NCI-H2171 treated with DMSO at 0.1 percent for 48 hours (cell line): ENCODE measurements at regions not wholly inside any gene's neighbourhood (a gene's known extent, or its start where the extent isn't known, plus 50 kb on each side); places are given as distances from the start of the nearest gene placed in this dataset.
A peak's percentile ranks its signal among the peaks of the same experiment; 100 is the strongest.
"Not testable (repeated sequence)": the region's sequence is repeated elsewhere in the genome, so short reads cannot be mapped to it uniquely, and the experiment has no call there.

Source experiments
- DNase-seq: peaks from one replicate; lab custom pipeline; 2025; lab: John Stamatoyannopoulos, UW

DNA sequence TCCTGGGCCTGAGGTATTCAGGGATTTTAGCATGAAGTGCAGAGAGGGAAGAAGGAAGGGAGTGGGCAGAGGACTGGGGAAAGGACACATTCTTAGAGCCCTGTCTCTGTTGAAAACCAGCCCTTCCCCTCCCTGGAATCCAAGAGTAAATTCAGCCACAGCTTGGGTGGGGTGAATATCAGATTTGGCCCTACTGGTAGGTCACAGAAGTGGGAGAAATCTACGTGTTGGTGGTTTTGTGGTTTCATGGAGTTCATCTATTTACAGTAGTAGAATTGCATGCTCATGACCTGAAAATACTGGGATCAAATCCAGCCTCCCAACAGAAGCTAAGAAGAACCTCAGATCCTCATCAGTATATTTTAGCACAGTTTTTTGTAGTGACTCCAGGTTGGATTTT lies 404.4 kb downstream of the BMP2 start:
- DNase-seq: no peak

DNA sequence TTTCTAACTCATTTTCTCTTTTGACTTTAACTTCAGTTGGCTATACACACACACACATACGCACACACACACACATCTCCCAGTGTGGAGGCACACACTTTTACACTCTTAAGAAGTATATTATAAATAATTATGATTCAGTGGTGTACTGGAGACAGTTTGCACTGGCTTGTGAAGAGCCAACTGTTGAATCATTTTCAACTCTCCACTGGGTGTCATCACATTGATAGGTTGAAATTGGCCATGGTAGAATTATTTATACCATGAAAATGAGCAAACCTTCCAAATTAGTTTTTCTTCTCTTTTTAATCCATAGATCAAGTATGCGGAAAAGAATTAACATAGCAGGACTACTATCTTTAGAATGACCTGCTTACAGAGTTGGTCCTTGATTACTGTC lies 407.1 kb downstream of the BMP2 start:
- DNase-seq: no peak

DNA sequence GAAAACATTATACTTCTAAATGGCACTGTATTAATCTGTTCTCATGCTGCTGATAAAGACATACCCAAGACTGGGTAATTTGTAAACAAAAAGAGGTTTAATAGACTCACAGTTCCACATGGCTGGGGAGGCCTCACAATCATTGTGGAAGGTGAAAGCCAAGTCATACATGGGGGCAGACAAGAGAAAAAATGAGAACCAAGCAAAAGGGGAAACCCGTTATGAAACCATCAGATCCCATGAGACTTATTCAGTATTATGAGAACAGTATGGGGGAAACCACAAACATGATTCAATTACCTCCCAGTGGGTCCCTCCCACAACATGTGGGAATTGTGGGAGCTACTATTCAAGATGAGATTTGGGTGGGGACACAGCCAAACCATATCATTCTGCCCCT lies 408.3 kb downstream of the BMP2 start:
- not testable (repeated sequence) for DNase-seq

DNA sequence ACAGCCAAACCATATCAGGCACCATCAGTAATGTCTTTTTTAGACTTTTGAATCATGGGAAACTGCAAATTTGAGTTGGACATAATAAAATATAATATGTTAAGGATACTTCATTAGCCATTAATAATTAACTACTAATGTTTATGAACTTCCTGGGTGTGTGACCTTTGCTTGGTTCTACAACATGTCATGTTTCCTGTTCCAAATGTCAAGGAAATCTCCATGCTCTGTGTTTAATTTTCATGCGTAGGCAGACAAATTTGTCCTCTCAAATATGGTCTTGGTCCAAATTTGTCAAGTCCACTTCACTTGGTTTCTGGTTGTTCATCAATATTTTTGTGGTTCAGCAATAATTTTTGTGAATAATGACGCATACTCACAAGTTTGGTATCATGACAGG lies 410.5 kb downstream of the BMP2 start:
- DNase-seq: no peak

DNA sequence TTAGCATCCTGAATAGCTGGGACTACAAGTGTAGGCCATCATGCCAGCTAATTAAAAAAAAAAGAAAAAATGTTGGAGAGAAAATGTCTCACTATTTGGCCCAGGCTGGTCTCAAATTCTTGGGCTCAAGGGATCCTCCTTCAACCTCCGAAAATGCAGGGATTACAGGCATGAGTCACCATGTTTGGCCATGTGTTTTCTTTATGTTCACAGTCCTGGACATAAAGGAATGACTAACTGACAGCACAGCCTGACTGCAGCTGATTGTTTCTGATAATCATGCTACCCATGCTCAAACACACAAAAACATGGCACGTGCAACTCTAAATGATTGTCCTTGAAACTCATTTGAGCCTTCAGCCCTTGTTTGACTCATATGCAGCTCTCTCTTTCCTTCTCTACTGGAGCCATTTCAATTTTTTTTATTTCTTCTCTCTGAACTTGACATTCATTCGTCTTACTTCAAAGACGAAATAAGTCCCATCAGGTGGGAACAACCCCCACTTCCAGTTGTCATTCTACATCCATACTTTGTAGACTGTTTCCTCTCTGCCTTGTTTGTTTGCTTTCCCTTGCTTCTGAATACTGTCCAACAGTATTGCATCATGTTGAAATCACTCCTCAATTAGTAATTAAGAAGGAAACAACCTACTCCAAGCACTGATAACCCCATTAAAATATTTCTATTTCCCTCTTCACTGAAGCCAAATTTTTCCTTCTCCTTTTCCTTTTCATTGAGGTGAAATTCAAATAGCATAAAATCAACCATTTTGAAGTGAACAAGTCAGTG lies 413.0 kb downstream of the BMP2 start:
- no peak for DNase-seq

DNA sequence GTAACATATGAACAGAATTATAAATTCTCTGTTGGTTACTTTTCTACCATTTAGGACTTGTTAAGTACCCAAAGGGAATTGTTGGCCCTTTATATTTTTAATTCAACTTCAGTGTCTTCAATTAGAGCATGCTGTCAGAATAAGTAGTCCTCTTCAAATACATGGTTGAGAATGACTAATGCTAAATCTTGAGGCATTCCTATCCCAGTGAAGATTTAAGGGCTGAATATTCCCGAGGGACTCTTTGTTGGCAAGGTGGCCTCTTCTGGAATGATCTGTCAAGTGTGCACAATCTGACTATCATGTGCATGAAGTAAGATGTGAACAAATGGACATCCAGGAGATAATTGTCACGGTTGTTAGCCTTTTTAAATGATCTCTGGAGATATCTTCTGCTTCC lies 421.7 kb downstream of the BMP2 start:
- DNase-seq: no peak

DNA sequence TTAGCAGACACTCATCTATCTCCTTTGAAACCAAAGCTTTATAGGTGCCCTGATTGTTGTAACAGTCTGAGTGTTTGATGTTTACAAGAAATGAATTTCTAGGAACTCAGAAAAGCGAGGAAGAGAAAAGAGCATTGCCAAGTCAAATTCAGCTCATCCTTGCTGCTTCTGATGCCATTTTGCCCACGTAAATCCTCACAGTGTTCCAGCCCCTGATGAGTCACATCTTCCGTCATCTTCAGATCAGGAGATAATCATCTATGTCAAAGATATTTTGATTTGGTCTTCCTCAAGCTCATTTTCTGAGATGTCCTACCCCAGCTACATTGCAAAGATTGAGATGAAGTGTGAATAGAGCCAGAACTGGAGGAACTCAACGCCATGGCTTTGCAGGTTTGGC lies 426.2 kb downstream of the BMP2 start:
- DNase-seq: no peak

DNA sequence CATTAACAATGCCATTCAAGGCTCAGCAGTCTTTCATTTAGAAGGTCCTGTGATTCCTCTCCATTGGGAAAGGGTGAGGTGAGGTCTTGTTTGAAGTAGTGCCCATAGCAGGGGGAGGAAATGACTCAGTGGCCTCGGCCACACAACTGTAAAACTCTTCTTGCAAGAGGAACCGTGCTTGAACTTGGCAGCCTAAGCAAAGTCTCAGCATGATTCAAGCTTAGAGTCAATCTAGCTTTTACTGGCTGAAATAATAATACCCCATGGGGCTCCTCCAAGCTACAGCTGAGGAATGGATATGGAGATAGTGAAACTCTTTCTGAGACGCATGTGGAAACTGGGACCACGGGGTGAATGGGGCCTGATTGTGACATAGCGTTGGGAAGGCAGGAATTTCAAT lies 428.2 kb downstream of the BMP2 start:
- no peak for DNase-seq

DNA sequence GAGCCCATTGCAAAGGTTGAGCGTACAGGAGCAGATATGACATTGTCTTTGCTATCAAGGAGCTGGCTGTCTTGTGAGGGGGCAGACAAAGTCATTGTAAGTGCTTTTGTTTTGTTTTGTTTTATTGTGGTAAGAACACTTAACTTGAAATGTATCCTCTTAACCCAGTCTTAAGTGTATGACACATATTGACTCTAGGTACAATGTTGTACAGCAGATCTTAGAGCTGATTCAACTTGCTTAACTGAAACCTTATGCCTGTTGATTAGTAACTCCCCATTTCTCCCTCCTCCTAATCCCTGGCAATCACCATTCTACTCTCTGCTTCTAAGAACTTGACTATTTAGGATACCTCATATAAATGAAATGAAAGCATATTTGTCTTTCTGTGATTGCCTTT lies 429.0 kb downstream of the BMP2 start:
- no peak for DNase-seq

DNA sequence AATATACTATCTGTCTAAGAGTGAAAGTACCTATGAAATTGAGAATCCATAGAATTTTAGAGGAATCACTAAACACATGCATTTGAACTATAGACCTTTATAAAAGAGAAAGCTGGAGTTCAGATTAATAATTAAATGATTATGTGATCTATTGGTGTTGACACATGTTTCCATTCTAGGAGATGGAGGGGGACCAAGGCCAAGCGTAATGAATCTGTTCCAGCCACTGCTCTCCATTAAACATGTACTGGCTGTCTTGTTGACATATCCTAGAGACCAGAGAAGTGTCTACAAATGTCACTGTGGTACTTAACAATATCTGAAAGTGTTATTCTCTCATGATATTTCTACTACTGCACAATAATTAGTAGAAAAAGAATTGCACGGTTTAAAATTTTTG lies 432.4 kb downstream of the BMP2 start:
- no peak for DNase-seq

DNA sequence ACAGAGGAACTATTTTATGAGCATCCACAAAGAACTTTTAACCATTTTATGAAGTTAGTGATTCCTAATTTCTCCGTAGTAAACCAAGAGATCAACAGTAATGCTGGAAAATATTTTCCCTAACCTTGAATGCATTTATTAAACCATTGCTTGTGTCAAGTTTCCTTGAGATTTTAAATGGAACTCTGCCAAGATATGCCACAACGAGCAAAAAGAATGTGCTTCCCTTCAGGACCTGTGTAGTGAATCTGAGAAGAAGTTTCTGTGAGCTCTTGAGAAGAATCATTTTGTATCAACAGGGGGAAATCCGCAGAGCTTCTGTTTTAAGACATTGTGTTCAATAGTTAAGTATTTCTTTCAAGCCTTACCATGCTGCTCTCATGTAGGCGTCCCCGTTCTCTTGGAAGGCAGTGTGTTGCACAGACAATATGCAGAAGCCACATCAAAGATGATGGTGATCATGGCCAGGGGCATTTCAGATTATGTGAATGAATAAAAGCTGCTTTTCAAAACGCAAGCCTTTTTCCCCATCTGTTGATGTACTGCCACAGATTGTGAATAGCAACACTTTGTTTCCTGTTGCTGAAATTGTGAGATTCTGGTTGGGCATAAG lies 439.8 kb downstream of the BMP2 start:
- DNase-seq: no peak

DNA sequence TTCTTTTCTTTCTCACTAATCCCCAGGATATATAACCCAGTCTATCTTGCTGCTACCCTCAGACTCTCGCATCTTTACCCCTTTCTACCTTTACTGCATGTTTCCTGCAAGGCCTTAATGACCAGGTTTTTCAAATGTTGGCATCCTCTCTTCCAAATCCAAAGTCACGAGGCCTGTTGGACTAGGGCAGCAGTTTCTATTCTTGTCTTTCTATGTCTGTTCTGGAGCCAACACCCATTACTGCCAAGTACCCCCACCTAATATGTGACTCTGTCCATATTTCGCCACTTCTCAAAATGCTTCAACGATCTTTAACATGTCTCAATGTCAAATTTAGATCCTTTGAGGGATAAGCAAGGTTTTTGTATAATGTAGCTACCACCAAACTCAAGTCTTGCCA lies 443.4 kb downstream of the BMP2 start:
- no peak for DNase-seq

DNA sequence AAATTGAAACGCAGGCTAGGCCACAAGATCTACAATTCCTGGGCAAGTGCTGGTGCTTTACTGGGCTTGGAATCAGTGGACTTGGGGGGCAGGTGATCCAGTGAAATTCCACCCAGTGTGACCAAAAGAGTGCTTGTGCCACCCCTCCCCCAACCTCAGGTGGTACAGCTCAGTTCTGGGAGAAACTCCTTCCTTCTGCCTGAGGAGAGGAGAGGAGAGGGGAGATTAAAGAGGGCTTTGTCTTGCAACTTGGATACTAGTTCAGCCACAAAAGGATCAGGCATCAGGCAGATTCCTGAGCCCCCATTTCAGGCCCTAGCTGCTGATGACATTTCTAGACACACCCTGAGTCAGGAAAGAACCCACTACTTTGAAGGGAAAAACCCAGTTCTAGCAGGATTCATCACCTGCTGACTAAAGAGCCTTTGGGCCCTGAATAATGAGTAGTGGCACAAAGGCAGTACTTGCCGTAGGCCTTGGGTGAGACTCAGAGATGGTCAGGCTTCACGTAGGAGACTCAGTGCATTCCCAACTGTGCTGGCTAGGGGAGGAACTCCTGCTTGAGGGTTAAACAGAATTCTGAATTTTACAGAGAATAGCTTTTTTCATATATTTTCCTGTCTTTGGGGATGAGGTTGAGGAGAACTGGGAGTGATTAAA lies 446.7 kb downstream of the BMP2 start:
- DNase-seq: no peak

DNA sequence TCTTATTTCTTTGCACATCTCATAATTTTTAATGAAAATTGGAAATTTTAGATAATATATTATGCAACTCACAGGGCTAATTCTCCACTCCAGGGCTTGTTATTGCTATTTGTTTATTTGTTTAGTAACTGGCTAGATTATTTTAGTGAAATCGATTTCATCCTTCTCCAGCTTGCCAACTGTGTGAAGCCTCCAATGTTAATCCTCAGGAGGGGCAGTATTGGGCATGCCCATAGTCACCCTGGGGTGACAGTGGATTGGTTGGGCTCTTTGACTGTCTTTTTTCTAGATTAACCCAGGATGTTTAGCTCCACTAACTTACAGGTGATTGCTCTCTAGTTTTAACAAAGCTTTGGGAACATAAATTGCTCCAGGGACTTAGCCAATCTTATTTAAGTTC lies 450.1 kb downstream of the BMP2 start:
- no peak for DNase-seq

DNA sequence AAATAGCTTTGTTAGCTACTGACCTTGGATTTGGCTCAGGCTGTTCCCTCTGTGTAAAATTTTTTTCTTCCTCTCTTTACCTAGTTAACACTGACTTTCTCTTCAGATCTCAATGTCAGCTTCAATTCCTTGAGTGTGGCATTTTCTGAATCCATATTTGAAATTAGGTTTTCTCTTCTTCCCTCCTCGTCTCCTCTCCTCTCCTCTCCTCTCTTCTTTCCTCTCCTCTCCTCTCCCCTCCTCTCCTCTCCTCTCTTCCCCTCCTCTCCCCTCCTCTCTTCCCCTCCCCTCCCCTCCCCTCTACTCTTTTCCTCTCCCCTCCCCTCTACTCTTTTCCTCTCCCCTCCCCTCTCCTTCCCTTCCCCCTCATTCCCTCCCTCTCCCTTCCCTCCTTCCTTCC lies 453.3 kb downstream of the BMP2 start:
- no peak for DNase-seq

DNA sequence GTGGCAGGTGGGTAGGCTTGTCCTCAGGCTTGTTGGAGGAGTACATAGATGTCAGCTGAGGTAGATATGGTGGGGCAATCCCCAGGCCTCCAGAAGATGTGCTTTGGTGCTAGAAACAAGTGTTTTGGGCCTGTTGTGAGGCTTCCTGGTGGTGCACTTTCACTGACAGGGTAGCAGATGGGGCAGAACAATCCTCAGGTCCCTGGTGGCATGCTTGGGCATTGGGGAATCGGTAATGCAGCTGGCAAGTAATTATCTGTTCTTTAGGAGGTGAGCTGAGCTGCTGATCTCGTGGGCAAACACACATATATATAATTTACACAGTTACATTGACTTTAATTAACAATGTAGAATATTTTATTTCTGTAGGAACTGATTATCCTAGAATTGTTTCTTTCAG lies 458.7 kb downstream of the BMP2 start:
- peak; percentile 100 for DNase-seq

DNA sequence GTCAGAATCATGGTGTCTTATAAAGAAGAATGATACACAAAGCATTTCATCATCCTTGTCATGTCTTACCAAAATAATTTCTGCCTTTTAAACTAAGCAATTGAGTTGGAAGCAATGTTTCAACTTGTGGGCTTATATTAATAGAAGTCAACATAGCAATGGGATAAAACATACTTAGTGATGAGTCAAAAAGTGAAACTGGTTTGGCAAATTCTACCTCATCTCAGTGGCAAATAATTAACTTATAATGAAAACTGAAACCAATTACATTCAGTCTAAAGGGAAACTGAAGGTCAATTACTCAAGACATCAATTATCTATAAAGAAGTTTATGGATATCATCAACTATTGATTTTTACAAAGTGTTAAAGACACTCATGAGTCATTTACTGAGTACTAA lies 463.8 kb downstream of the BMP2 start:
- no peak for DNase-seq

DNA sequence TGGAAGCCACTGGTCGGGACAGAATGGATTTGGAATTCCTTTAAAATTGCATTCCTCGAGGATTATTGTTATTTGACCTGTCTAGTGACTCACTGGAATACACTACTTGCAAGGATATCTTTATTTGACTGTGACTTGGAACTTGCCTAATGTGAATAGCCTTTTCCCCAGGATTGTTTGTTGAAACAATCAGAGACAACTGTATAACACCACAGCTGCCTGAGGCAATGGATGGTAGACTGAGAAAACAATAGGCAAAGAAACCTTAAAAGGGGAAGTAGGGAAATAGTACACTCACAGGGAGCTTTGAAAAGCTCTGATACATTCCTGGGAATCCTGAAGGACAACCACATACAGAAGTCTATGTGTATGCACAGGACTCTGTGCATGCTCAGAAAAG lies 465.3 kb downstream of the BMP2 start:
- DNase-seq: no peak

DNA sequence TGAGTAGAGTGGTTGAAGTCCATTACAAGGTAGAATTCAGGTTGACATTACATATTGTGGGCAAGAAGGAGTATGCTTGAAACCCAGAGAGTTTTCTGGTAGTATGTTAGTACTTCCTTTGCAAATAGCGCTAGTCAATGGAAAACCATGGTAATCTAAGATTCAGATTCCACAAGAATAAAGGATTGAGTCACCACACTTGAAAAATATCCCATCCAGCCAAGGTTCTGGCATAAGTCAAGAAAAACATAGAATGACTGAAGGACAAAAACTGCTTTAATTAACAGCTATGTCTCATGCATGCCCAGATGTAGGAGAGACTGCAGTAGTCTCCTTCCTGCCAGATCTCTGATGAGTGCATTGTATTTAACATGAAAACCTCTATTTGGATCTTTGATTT lies 469.8 kb downstream of the BMP2 start:
- DNase-seq: no peak

DNA sequence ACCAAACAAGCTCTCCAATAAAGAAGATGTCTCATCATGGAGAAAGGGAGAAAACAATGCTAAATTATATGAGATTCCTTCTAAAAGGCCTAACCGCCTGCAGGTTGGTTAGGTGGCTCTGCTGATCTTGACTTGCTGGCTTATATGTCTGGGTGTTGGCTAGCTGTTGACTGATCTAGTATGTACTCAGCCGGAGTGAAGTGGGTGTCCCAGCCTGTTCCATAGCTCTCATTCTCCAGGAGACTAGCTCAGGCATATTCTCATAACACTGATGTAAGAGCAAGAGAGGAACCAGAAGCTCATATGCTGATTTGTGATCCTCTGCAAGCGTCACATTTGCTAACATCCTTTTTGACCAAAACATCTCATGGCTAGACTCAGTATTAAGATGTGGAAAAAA lies 473.0 kb downstream of the BMP2 start:
- no peak for DNase-seq

DNA sequence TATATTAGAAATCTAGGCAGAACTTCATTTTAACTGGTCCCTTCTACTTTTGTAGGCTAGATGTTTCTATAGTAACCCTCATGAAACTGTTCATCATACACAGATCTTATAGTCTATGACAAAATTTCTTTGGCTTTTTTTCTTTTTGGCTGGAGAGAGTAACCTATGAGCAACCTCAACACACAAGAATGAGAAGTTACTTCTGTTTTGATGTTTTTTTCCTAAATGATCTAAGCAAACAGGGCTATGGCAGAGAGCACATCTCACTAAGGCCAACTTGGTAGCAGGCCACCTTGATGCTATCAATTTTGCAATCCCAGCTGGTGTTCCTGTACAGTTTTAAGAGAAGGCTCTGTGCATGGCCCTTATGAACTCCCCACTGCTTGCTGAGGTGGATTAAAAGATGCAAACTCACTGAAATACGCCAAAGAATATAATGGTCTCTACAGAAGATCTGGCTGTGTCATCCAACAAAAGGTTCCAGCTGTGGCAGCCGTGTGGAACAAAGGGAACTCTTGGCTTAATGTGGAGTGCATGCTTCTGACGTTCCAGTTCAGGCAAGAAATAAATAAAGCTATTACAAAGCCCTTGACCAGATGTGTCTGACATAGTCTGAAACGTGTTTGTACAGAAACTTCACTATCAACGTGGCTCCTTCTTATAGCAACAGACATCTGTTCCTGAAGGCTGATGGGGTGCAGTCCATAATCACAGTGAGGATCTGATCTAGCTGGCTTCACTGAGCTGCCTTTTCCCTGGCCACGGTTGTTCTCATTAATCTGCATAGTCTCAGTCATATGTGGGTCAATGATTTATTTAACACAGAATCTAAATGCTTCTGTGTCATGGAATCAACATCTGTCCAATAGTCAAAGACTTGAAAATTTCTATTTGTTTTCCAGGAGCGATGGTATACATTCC lies 481.1 kb downstream of the BMP2 start:
- peak; percentile 56 for DNase-seq

DNA sequence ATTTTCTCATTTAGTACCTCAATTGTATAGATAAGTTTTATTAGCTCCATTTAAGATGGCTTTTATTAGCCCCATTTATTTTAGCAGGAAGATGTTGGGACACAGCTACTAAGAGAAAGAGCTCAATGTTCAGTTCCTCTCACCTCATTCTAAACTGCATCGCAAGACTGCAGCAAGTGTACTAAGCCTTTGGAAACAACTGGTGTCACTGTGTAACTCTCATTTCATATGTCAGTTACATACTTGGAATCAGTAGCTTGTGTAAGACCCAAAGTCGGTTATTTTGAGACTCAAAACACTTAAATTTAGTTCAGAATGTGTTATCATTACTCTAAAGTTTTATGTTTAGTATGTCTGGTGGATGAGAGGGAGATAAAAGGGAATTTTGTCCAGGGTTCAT lies 482.9 kb downstream of the BMP2 start:
- DNase-seq: no peak
